ENCODE measurements at regions not wholly inside any gene's neighbourhood (a gene's known extent, or its start where the extent isn't known, plus 50 kb on each side); places are given as distances from the start of the nearest gene placed in this dataset.
"Not testable (repeated sequence)": the region's sequence is repeated elsewhere in the genome, so short reads cannot be mapped to it uniquely, and the experiment has no call there.

- TF ChIP-seq POLR2A (IDR thresholded peaks at IDR 0.05; ENCODE audit: low read length), result peak; percentile 32
- TF ChIP-seq GATA1 (IDR thresholded peaks at IDR 0.05; ENCODE audit: low read depth, low read length), result not testable (repeated sequence)
Observed at GRCh38 chr1:827211-828063, 96.3 kb upstream of the SAMD11 start.

All from erythroblast (primary cell).